ENCODE measurements at regions not wholly inside any gene's neighbourhood (a gene's known extent, or its start where the extent isn't known, plus 50 kb on each side); places are given as distances from the start of the nearest gene placed in this dataset.

GRCh38 chr20:39633689-39634088 is 671.5 kb downstream of the DHX35 start:
- no peak for DNase-seq (ENCODE audit: low read depth)

- DNase-seq (ENCODE audit: low read depth), result no peak
Observed at GRCh38 chr20:39632757-39633156, 670.6 kb downstream of the DHX35 start.

GRCh38 chr20:39632176-39632575 is 670.0 kb downstream of the DHX35 start:
- no peak for DNase-seq (ENCODE audit: low read depth)

GRCh38 chr20:39631557-39631956 is 669.4 kb downstream of the DHX35 start:
- DNase-seq (ENCODE audit: low read depth), result no peak

GRCh38 chr20:39630215-39630908 is 668.2 kb downstream of the DHX35 start:
- no peak for DNase-seq (ENCODE audit: low read depth)

- DNase-seq (ENCODE audit: low read depth), result no peak
Observed at GRCh38 chr20:39627765-39628164, 665.6 kb downstream of the DHX35 start.

- no peak for DNase-seq (ENCODE audit: low read depth)
Observed at GRCh38 chr20:39624316-39624715, 662.2 kb downstream of the DHX35 start.

- DNase-seq (ENCODE audit: low read depth), result no peak
Observed at GRCh38 chr20:39623584-39624234, 661.6 kb downstream of the DHX35 start.

- DNase-seq (ENCODE audit: low read depth), result no peak
Observed at GRCh38 chr20:39619271-39619785, 657.2 kb downstream of the DHX35 start.

- DNase-seq (ENCODE audit: low read depth), result no peak
Observed at GRCh38 chr20:39611901-39612300, 649.8 kb downstream of the DHX35 start.

- DNase-seq (ENCODE audit: low read depth), result no peak
Observed at GRCh38 chr20:39607141-39607540, 645.0 kb downstream of the DHX35 start.

GRCh38 chr20:39605908-39606307 is 643.8 kb downstream of the DHX35 start:
- DNase-seq (ENCODE audit: low read depth), result no peak

GRCh38 chr20:39605361-39605760 is 643.2 kb downstream of the DHX35 start:
- no peak for DNase-seq (ENCODE audit: low read depth)

GRCh38 chr20:39603219-39603618 is 641.1 kb downstream of the DHX35 start:
- no peak for DNase-seq (ENCODE audit: low read depth)

- no peak for DNase-seq (ENCODE audit: low read depth)
Observed at GRCh38 chr20:39602649-39603048, 640.5 kb downstream of the DHX35 start.

- DNase-seq (ENCODE audit: low read depth), result no peak
Observed at GRCh38 chr20:39600871-39601270, 638.7 kb downstream of the DHX35 start.

- DNase-seq (ENCODE audit: low read depth), result no peak
Observed at GRCh38 chr20:39600156-39600555, 638.0 kb downstream of the DHX35 start.

GRCh38 chr20:39596554-39596953 is 634.4 kb downstream of the DHX35 start:
- no peak for DNase-seq (ENCODE audit: low read depth)

GRCh38 chr20:39592371-39592770 is 630.2 kb downstream of the DHX35 start:
- no peak for DNase-seq (ENCODE audit: low read depth)

GRCh38 chr20:39588148-39588757 is 626.1 kb downstream of the DHX35 start:
- DNase-seq (ENCODE audit: low read depth), result no peak

GRCh38 chr20:39581034-39581433 is 618.9 kb downstream of the DHX35 start:
- DNase-seq (ENCODE audit: low read depth), result no peak

GRCh38 chr20:39576771-39577170 is 614.6 kb downstream of the DHX35 start:
- no peak for DNase-seq (ENCODE audit: low read depth)

- DNase-seq (ENCODE audit: low read depth), result no peak
Observed at GRCh38 chr20:39574061-39574460, 611.9 kb downstream of the DHX35 start.

All from CMK (cell line).